PC-3 (cell line): ENCODE measurements at regions not wholly inside any gene's neighbourhood (a gene's known extent, or its start where the extent isn't known, plus 50 kb on each side); places are given as distances from the start of the nearest gene placed in this dataset.

Experiments used
- ATAC-seq: fragments of 200-7000 bp; cut with Tn5 transposase; 2 replicates; pipeline ENCODE4 v1.9.1; 2020; ENCODE audit warnings: mild to moderate bottlenecking, moderate library complexity
- BruUV-seq: library from RNA; stranded (reverse); fragments of 400-500 nt; replicated peaks from 2 replicates; lab custom pipeline; 2021; lab: Mats Ljungman, UMichigan
- CTCF ChIA-PET: fragments of 300-600 bp; sonication (Branson Sonifier 250); formaldehyde crosslinking; loops from one replicate; lab custom pipeline; 2022; ENCODE audit warnings: antibody characterized with exemption; lab: Charles Lee
- POLR2A ChIA-PET: fragments of 300-600 bp; sonication (Branson Sonifier 250); formaldehyde crosslinking; loops from one replicate; lab custom pipeline; 2022; ENCODE audit warnings: antibody characterized with exemption; ENCODE audit not compliant: unreplicated experiment; lab: Charles Lee
- DNase-seq: peaks from one replicate; pipeline ENCODE4 v3.0.0-alpha.2; 2015
- H2AFZ ChIP-seq: fragments of 300-600 bp; sonication (generic); 2 replicates; pipeline ENCODE4 v1.6.0; 2016; ENCODE audit warnings: antibody characterized with exemption, low read length
- H3F3A ChIP-seq: fragments of 300-600 bp; sonication (generic); one replicate; pipeline ENCODE4 v1.6.0; 2017; ENCODE audit warnings: antibody characterized with exemption, low read length, control low read depth, mild to moderate bottlenecking; ENCODE audit not compliant: unreplicated experiment
- H3K27ac ChIP-seq: fragments of 300-600 bp; sonication (generic); 2 replicates; pipeline ENCODE4 v1.5.1; 2016; ENCODE audit warnings: mild to moderate bottlenecking, low read length
- H3K27me3 ChIP-seq: fragments of 300-600 bp; sonication (generic); 2 replicates; pipeline ENCODE4 v1.6.1; 2016; ENCODE audit warnings: low read length, mixed read lengths
- H3K36me3 ChIP-seq: fragments of 300-600 bp; sonication (generic); 2 replicates; pipeline ENCODE4 v1.6.1; 2016; ENCODE audit warnings: low read depth, mixed run types, low read length, mixed read lengths
- H3K4me1 ChIP-seq: fragments of 300-600 bp; sonication (generic); 2 replicates; pipeline ENCODE4 v1.5.1; 2016; ENCODE audit warnings: low read length; ENCODE audit not compliant: insufficient read depth
- H3K4me2 ChIP-seq: fragments of 300-600 bp; sonication (generic); 2 replicates; pipeline ENCODE4 v1.6.0; 2016; ENCODE audit warnings: low read length
- H3K4me3 ChIP-seq: fragments of 300-600 bp; sonication (generic); 2 replicates; pipeline ENCODE4 v1.5.1; 2016; ENCODE audit warnings: mild to moderate bottlenecking, low read length, mixed read lengths
- H3K79me2 ChIP-seq: fragments of 300-600 bp; sonication (generic); 2 replicates; pipeline ENCODE4 v1.6.1; 2017; ENCODE audit warnings: low read length, mixed read lengths
- H3K9ac ChIP-seq: fragments of 300-600 bp; sonication (generic); 2 replicates; pipeline ENCODE4 v1.6.0; 2016; ENCODE audit warnings: mild to moderate bottlenecking, low read length
- H3K9me2 ChIP-seq: fragments of 300-600 bp; sonication (generic); replicated peaks from 2 replicates; pipeline ENCODE4 v1.6.1; 2016; ENCODE audit warnings: mixed run types, low read length, mixed read lengths
- H3K9me3 ChIP-seq: fragments of 300-600 bp; sonication (generic); 2 replicates; pipeline ENCODE4 v1.6.1; 2016; ENCODE audit warnings: low read length, mixed read lengths
- H4K20me1 ChIP-seq: fragments of 300-600 bp; sonication (generic); 2 replicates; pipeline ENCODE4 v1.6.1; 2016; ENCODE audit warnings: low read length, mixed read lengths
- EZH2 ChIP-seq: fragments of 300-600 bp; sonication (generic); IDR thresholded peaks from one replicate; pipeline ENCODE4 v1.6.1; 2017; ENCODE audit warnings: antibody characterized with exemption, mild to moderate bottlenecking, low read length; ENCODE audit not compliant: unreplicated experiment
- EZH2phosphoT487 ChIP-seq: fragments of 300-600 bp; sonication (generic); IDR thresholded peaks from 2 replicates; pipeline ENCODE4 v1.6.1; 2018; ENCODE audit warnings: mild to moderate bottlenecking, antibody characterized with exemption, low read length, borderline replicate concordance
- intact Hi-C: fragments of 100-400 bp; cut with micrococcal nuclease; formaldehyde crosslinking; loops from 2 replicates; pipeline ENCODE4 v1.9.0; 2023
- TF ChIP-seq, protein P1 (sequence below): fragments of 300-600 bp; sonication (generic); conservative IDR thresholded peaks from 2 replicates; pipeline ENCODE4 v1.5.1; 2017; ENCODE audit warnings: antibody characterized with exemption, low read depth, mild to moderate bottlenecking, low read length

DNA sequence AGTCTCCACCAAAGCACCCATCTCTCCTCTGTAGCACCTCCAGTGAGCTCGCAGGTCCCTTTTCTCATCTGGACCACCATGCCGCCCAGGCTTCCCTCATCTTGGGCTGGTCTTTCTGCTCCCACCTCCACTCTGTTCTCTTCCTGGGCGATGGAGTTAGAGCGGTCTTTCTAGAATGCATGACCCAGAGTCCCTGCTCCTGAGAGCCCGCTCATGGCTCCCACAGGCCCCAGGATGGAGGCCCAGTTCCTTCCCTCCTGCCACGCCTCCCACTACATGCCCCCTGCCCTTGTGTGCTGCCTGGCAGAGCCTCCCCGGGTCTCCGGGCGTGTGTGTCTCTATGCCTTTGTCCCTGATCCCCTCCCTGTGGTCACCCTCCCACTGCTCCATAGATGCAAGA lies 100.7 kb upstream of the RTL1 start:
- H3K27me3 ChIP-seq = no peaks in the 10 kb centered on the region
- no peak overlapping the region for H3K4me2 ChIP-seq
- H3K9me3 ChIP-seq = no peaks in the 10 kb centered on the region
- ATAC-seq = no peak
- intact Hi-C loops = no loop called here
- no peak overlapping the region for H3K4me3 ChIP-seq
- no TSS peak for BruUV-seq
- peaks cover 16% of the 10 kb centered on the region for H3K4me1 ChIP-seq
- H2AFZ ChIP-seq = no peak overlapping the region
- no peak overlapping the region for H3K9ac ChIP-seq
- ChIA-PET POLR2A (no interaction called here), CTCF (no interaction called here)
- H4K20me1 ChIP-seq = no peaks in the 10 kb centered on the region
- DNase-seq = no peak
- H3K9me2 ChIP-seq = 0 out of 2 replicates have a peak, but pooled peaks cover 4% of the 10 kb centered on the region
- H3K79me2 ChIP-seq = no peaks in the 10 kb centered on the region
- no peak overlapping the region for H3K27ac ChIP-seq
- no peaks in the 10 kb centered on the region for H3K36me3 ChIP-seq
- TF ChIP-seq EZH2 (no peak), EZH2phosphoT487 (no peak)
- TF ChIP-seq, protein P1, sequence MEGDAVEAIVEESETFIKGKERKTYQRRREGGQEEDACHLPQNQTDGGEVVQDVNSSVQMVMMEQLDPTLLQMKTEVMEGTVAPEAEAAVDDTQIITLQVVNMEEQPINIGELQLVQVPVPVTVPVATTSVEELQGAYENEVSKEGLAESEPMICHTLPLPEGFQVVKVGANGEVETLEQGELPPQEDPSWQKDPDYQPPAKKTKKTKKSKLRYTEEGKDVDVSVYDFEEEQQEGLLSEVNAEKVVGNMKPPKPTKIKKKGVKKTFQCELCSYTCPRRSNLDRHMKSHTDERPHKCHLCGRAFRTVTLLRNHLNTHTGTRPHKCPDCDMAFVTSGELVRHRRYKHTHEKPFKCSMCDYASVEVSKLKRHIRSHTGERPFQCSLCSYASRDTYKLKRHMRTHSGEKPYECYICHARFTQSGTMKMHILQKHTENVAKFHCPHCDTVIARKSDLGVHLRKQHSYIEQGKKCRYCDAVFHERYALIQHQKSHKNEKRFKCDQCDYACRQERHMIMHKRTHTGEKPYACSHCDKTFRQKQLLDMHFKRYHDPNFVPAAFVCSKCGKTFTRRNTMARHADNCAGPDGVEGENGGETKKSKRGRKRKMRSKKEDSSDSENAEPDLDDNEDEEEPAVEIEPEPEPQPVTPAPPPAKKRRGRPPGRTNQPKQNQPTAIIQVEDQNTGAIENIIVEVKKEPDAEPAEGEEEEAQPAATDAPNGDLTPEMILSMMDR = no peak
- H3F3A ChIP-seq = no peaks in the 10 kb centered on the region

- H3K9me3 ChIP-seq = no peaks in the 10 kb centered on the region
- no peaks in the 10 kb centered on the region for H4K20me1 ChIP-seq
- no peaks in the 10 kb centered on the region for H3K27me3 ChIP-seq
- H3K36me3 ChIP-seq = no peaks in the 10 kb centered on the region
- H3K79me2 ChIP-seq = no peaks in the 10 kb centered on the region
- no peak overlapping the region for H3K4me3 ChIP-seq
- POLR2A ChIA-PET = no interaction called here
- no peak for ATAC-seq
- H3K9ac ChIP-seq = no peak overlapping the region
- TF ChIP-seq EZH2 = no peak
- TF ChIP-seq, protein P1 = no peak
- H3K27ac ChIP-seq = no peak overlapping the region
- no peaks in the 10 kb centered on the region for H3F3A ChIP-seq
- no peak for DNase-seq
- peaks cover 16% of the 10 kb centered on the region for H3K4me1 ChIP-seq
- no TSS peak for BruUV-seq
- intact Hi-C loops = no loop called here
- H3K4me2 ChIP-seq = no peak overlapping the region
- H2AFZ ChIP-seq = no peak overlapping the region
- 0 out of 2 replicates have a peak, but pooled peaks cover 4% of the 10 kb centered on the region for H3K9me2 ChIP-seq
- CTCF ChIA-PET = interaction anchor here (0.5 kb wide), 1 partner anchor 21 kb away, joined by 3 read pairs; no protein-coding TSS in a partner anchor
These were observed 101.4 kb upstream of the RTL1 start for GRCh38 chr14:101004954-101005353.

DNA sequence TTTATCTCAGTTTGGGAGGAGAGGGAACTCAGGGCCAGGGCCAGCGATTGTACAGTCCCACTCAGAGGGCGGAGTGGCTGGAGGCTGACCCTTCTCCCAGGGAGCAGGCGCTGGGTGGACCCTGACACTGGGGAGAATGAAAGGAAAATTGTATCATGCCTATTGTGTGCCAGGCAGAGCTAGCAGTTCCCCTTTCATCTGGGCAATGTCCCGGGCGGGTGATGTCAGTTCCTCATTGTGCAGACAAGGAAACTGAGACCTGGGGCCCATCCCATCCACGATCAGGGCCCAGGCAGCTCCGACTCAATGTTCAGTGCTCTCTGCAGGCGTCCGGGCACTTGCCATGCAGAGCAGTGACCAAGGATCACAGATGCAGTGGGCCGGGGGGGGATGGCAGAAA lies 101.9 kb upstream of the RTL1 start:
- Histone ChIP-seq H4K20me1 (no peaks in the 10 kb centered on the region), H3K79me2 (no peaks in the 10 kb centered on the region), H3K9me3 (no peaks in the 10 kb centered on the region), H3K9me2 (0 out of 2 replicates have a peak, but pooled peaks cover under 1% of the 10 kb centered on the region), H3K4me1 (peaks cover 15% of the 10 kb centered on the region), H3K36me3 (no peaks in the 10 kb centered on the region), H3K9ac (no peak overlapping the region), H3K4me3 (no peak overlapping the region), H2AFZ (no peak overlapping the region), H3K4me2 (no peak overlapping the region), H3K27ac (no peak overlapping the region), H3F3A (no peaks in the 10 kb centered on the region), H3K27me3 (no peaks in the 10 kb centered on the region)
- TF ChIP-seq EZH2 (no peak), EZH2phosphoT487 (no peak)
- TF ChIP-seq, protein P1 = no peak
- no peak for ATAC-seq
- ChIA-PET POLR2A (no interaction called here), CTCF (no interaction called here)
- no peak for DNase-seq
- BruUV-seq = no TSS peak
- intact Hi-C loops = no loop called here
